GM23338 (cell line): ENCODE measurements at regions not wholly inside any gene's neighbourhood (a gene's known extent, or its start where the extent isn't known, plus 50 kb on each side); places are given as distances from the start of the nearest gene placed in this dataset.

ENCODE experiments used
- ATAC-seq: fragments of 200-7000 bp; cut with Tn5 transposase; 3 replicates; pipeline ENCODE4 v1.9.1; 2020
- DNase-seq: peaks from one replicate; pipeline ENCODE4 v3.0.0-alpha.2; 2015; ENCODE audit warnings: low spot score
- H2AFZ ChIP-seq: fragments of 200-600 bp; sonication (generic); 2 replicates; pipeline ENCODE4 v1.8.0; 2016; ENCODE audit warnings: antibody characterized with exemption, mild to moderate bottlenecking, moderate library complexity
- H3F3A ChIP-seq: fragments of 200-600 bp; sonication (generic); replicated peaks from 2 replicates; pipeline ENCODE4 v1.8.0; 2017; ENCODE audit warnings: antibody characterized with exemption, mixed run types, low read depth
- H3K27ac ChIP-seq: fragments of 200-600 bp; sonication (generic); 2 replicates; pipeline ENCODE4 v1.6.1; 2016; ENCODE audit warnings: low read depth
- H3K27me3 ChIP-seq: fragments of 200-600 bp; sonication (generic); 2 replicates; pipeline ENCODE4 v1.8.0; 2016; ENCODE audit warnings: mild to moderate bottlenecking, mixed run types, moderate library complexity; ENCODE audit not compliant: insufficient read depth
- H3K36me3 ChIP-seq: fragments of 200-600 bp; sonication (generic); 2 replicates; pipeline ENCODE4 v1.8.0; 2016; ENCODE audit warnings: mild to moderate bottlenecking; ENCODE audit not compliant: insufficient read depth
- H3K4me1 ChIP-seq: fragments of 200-600 bp; sonication (generic); 2 replicates; pipeline ENCODE4 v1.8.0; 2016; ENCODE audit warnings: mild to moderate bottlenecking, moderate library complexity; ENCODE audit not compliant: insufficient read depth
- H3K4me2 ChIP-seq: fragments of 200-600 bp; sonication (generic); 2 replicates; pipeline ENCODE4 v1.7.1; 2017; ENCODE audit warnings: mixed run types
- H3K4me3 ChIP-seq: fragments of 200-600 bp; sonication (generic); 2 replicates; pipeline ENCODE4 v1.6.1; 2016; ENCODE audit warnings: mixed run types
- H3K79me2 ChIP-seq: fragments of 200-600 bp; sonication (generic); replicated peaks from 2 replicates; pipeline ENCODE4 v1.8.0; 2017; ENCODE audit warnings: mild to moderate bottlenecking; ENCODE audit not compliant: insufficient read depth
- H3K9me2 ChIP-seq: fragments of 200-600 bp; sonication (generic); 2 replicates; pipeline ENCODE4 v1.8.0; 2017; ENCODE audit not compliant: insufficient read depth
- H4K20me1 ChIP-seq: fragments of 200-600 bp; sonication (generic); replicated peaks from 2 replicates; pipeline ENCODE4 v1.8.0; 2017; ENCODE audit warnings: mild to moderate bottlenecking; ENCODE audit not compliant: insufficient read depth
- H3K27ac Mint-ChIP-seq: 2 replicates; pipeline ENCODE4 v1.8.0; 2020; ENCODE audit warnings: inconsistent platforms, mild to moderate bottlenecking, moderate library complexity, mixed read lengths
- H3K27me3 Mint-ChIP-seq: 3 replicates; pipeline ENCODE4 v1.8.0; 2022; ENCODE audit warnings: low read depth, mild to moderate bottlenecking, moderate library complexity, mixed read lengths, inconsistent platforms; ENCODE audit not compliant: insufficient read depth, poor library complexity
- H3K36me3 Mint-ChIP-seq: 3 replicates; pipeline ENCODE4 v1.8.0; 2021; ENCODE audit warnings: low read depth, mild to moderate bottlenecking, inconsistent platforms, moderate library complexity, mixed read lengths
- H3K4me1 Mint-ChIP-seq: 3 replicates; pipeline ENCODE4 v1.8.0; 2020; ENCODE audit warnings: mild to moderate bottlenecking, inconsistent platforms, mixed read lengths
- H3K4me3 Mint-ChIP-seq: 3 replicates; pipeline ENCODE4 v1.8.0; 2021; ENCODE audit warnings: moderate library complexity, mild to moderate bottlenecking, inconsistent platforms, mixed read lengths
- H3K9me3 Mint-ChIP-seq: 3 replicates; pipeline ENCODE4 v1.8.0; 2020; ENCODE audit warnings: moderate library complexity, mild to moderate bottlenecking, inconsistent platforms, mixed read lengths
- CREB1 ChIP-seq: fragments of 250-450 bp; sonication (Bioruptor Pico); IDR thresholded peaks from 2 replicates; pipeline ENCODE4 v1.5.0; 2020; ENCODE audit warnings: low read depth, mild to moderate bottlenecking, moderate library complexity
- EZH2phosphoT487 ChIP-seq: fragments of 200-600 bp; sonication (generic); IDR thresholded peaks from one replicate; pipeline ENCODE4 v1.8.1; 2018; ENCODE audit warnings: antibody characterized with exemption; ENCODE audit not compliant: unreplicated experiment
- JUNB ChIP-seq: IDR thresholded peaks from one replicate; pipeline ENCODE4 v1.6.1; 2016; ENCODE audit warnings: antibody characterized with exemption; ENCODE audit not compliant: unreplicated experiment
- POLR2AphosphoS5 ChIP-seq: IDR thresholded peaks from 2 replicates; pipeline ENCODE4 v1.6.1; 2016; ENCODE audit warnings: antibody characterized with exemption, low read depth
- ZNF114 ChIP-seq: fragments of 250-450 bp; sonication (Bioruptor Pico); IDR thresholded peaks from 2 replicates; pipeline ENCODE4 v1.5.0; 2020; ENCODE audit warnings: mild to moderate bottlenecking, moderate library complexity
- ZNF331 ChIP-seq: fragments of 250-450 bp; sonication (Bioruptor Pico); IDR thresholded peaks from 2 replicates; pipeline ENCODE4 v1.5.0; 2020; ENCODE audit warnings: low read depth, mild to moderate bottlenecking, moderate library complexity
- TF ChIP-seq, protein P1 (sequence below): fragments of 250-450 bp; sonication (Bioruptor Pico); IDR thresholded peaks from 2 replicates; pipeline ENCODE4 v1.5.0; 2020; ENCODE audit warnings: mild to moderate bottlenecking, moderate library complexity
- TF ChIP-seq, protein P2 (sequence below), 2 experiments: fragments of 200-600 bp in 1 of 2; sonication (generic) in 1 of 2; conservative IDR thresholded peaks; 2 replicates each; pipeline versions ENCODE4 v1.5.1 to v1.6.1; 2016 to 2017; ENCODE audit warnings: antibody characterized with exemption in 2 of 2, low read depth in 2 of 2, mild to moderate bottlenecking in 2 of 2, moderate library complexity in 1 of 2

DNA sequence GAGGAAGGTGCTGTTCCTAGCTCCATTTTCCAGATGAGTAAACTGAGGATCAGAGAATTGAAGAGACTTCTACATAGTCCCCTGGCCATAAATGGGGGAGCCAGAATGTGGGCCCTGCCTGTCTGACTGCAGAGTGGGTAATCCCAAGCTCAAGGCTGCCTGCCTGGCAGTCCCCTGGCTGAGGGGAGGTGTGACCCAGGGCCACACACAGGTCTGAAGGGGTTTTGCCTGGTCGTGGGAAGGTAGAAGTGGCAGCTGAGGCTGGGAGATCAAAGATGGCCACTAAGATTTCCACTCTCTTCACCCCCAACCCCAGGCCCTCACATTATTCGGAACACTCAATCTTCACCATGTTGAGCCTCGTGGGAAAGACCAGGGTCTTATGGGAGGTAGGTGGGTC is 176.3 kb downstream of the MACROH2A1 start (continued):
- TF ChIP-seq, protein P1, sequence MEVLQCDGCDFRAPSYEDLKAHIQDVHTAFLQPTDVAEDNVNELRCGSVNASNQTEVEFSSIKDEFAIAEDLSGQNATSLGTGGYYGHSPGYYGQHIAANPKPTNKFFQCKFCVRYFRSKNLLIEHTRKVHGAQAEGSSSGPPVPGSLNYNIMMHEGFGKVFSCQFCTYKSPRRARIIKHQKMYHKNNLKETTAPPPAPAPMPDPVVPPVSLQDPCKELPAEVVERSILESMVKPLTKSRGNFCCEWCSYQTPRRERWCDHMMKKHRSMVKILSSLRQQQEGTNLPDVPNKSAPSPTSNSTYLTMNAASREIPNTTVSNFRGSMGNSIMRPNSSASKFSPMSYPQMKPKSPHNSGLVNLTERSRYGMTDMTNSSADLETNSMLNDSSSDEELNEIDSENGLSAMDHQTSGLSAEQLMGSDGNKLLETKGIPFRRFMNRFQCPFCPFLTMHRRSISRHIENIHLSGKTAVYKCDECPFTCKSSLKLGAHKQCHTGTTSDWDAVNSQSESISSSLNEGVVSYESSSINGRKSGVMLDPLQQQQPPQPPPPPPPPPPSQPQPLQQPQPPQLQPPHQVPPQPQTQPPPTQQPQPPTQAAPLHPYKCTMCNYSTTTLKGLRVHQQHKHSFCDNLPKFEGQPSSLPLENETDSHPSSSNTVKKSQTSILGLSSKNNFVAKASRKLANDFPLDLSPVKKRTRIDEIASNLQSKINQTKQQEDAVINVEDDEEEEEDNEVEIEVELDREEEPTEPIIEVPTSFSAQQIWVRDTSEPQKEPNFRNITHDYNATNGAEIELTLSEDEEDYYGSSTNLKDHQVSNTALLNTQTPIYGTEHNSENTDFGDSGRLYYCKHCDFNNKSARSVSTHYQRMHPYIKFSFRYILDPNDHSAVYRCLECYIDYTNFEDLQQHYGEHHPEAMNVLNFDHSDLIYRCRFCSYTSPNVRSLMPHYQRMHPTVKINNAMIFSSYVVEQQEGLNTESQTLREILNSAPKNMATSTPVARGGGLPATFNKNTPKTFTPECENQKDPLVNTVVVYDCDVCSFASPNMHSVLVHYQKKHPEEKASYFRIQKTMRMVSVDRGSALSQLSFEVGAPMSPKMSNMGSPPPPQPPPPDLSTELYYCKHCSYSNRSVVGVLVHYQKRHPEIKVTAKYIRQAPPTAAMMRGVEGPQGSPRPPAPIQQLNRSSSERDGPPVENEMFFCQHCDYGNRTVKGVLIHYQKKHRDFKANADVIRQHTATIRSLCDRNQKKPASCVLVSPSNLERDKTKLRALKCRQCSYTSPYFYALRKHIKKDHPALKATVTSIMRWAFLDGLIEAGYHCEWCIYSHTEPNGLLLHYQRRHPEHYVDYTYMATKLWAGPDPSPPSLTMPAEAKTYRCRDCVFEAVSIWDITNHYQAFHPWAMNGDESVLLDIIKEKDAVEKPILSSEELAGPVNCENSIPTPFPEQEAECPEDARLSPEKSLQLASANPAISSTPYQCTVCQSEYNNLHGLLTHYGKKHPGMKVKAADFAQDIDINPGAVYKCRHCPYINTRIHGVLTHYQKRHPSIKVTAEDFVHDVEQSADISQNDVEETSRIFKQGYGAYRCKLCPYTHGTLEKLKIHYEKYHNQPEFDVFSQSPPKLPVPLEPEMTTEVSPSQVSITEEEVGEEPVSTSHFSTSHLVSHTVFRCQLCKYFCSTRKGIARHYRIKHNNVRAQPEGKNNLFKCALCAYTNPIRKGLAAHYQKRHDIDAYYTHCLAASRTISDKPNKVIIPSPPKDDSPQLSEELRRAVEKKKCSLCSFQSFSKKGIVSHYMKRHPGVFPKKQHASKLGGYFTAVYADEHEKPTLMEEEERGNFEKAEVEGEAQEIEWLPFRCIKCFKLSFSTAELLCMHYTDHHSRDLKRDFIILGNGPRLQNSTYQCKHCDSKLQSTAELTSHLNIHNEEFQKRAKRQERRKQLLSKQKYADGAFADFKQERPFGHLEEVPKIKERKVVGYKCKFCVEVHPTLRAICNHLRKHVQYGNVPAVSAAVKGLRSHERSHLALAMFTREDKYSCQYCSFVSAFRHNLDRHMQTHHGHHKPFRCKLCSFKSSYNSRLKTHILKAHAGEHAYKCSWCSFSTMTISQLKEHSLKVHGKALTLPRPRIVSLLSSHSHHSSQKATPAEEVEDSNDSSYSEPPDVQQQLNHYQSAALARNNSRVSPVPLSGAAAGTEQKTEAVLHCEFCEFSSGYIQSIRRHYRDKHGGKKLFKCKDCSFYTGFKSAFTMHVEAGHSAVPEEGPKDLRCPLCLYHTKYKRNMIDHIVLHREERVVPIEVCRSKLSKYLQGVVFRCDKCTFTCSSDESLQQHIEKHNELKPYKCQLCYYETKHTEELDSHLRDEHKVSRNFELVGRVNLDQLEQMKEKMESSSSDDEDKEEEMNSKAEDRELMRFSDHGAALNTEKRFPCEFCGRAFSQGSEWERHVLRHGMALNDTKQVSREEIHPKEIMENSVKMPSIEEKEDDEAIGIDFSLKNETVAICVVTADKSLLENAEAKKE (CRISPR knock-in tag): no peak
- TF ChIP-seq ZNF331 (CRISPR knock-in tag) (no peak), CREB1 (CRISPR knock-in tag) (no peak), JUNB (no peak)

DNA sequence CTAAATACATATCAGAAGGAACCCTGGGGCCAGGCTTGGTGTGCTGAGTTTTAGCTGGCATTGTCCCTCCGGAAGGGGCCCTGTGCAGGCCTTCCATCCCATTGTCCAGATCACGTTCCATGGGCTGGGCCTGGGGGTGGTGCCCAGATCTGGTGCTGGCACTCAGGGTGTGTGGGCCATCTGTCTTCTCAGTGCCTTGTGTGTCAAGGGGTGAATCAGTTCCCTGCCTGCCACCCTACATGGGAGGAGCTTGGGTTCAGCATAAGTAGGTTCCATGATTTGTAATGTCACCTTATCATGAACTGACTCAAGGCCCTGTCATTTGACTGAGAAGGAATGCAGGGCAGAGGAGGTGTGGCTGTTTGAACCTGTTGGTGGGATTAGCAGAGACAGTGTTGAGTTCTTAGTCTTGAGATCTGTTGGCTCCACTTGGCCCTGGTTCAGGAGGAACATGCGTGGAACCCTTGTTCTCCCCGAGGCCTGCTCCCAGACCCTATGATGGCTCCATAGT is 176.8 kb downstream of the MACROH2A1 start:
- DNase-seq (no peak), ATAC-seq (no peak)
- no peaks in the 10 kb centered on the region for H3K27me3 ChIP-seq
- H3K27ac ChIP-seq: no peak overlapping the region
- H3K4me2 ChIP-seq: no peak overlapping the region
- H3K79me2 ChIP-seq: no peaks in the 10 kb centered on the region
- Mint-ChIP-seq H3K27ac (no peak overlapping the region), H3K9me3 (no peaks in the 10 kb centered on the region), H3K4me3 (no peak overlapping the region), H3K4me1 (peaks cover 7% of the 10 kb centered on the region), H3K27me3 (peaks cover 16% of the 10 kb centered on the region), H3K36me3 (no peaks in the 10 kb centered on the region)
- H3K9me2 ChIP-seq: no peaks in the 10 kb centered on the region
- no peaks in the 10 kb centered on the region for H3F3A ChIP-seq
- no peak overlapping the region for H3K4me3 ChIP-seq
- H2AFZ ChIP-seq: no peak overlapping the region
- no peaks in the 10 kb centered on the region; the same call in 1 of the 2 replicates for H3K36me3 ChIP-seq
- peaks cover 7% of the 10 kb centered on the region; the same call in 1 of the 2 replicates for H3K4me1 ChIP-seq
- no peaks in the 10 kb centered on the region for H4K20me1 ChIP-seq
- no peak for TF ChIP-seq ZNF114 (CRISPR knock-in tag)
- TF ChIP-seq, protein P1 (CRISPR knock-in tag): no peak
- TF ChIP-seq POLR2AphosphoS5: no peak
- no peak for TF ChIP-seq CREB1 (CRISPR knock-in tag)
- TF ChIP-seq EZH2phosphoT487: no peak
- TF ChIP-seq, protein P2, sequence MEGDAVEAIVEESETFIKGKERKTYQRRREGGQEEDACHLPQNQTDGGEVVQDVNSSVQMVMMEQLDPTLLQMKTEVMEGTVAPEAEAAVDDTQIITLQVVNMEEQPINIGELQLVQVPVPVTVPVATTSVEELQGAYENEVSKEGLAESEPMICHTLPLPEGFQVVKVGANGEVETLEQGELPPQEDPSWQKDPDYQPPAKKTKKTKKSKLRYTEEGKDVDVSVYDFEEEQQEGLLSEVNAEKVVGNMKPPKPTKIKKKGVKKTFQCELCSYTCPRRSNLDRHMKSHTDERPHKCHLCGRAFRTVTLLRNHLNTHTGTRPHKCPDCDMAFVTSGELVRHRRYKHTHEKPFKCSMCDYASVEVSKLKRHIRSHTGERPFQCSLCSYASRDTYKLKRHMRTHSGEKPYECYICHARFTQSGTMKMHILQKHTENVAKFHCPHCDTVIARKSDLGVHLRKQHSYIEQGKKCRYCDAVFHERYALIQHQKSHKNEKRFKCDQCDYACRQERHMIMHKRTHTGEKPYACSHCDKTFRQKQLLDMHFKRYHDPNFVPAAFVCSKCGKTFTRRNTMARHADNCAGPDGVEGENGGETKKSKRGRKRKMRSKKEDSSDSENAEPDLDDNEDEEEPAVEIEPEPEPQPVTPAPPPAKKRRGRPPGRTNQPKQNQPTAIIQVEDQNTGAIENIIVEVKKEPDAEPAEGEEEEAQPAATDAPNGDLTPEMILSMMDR (conservative IDR thresholded peaks at IDR 0.05; ENCODE audit: low read depth in 2 of 2): no peak
- no peak for TF ChIP-seq ZNF331 (CRISPR knock-in tag)
